MM.1S (cell line): ENCODE measurements at regions not wholly inside any gene's neighbourhood (a gene's known extent, or its start where the extent isn't known, plus 50 kb on each side); places are given as distances from the start of the nearest gene placed in this dataset.

Source experiments
- CTCF ChIP-seq: fragments of 300-600 bp; sonication (generic); IDR thresholded peaks from 2 replicates; pipeline ENCODE4 v1.5.1; 2016; ENCODE audit warnings: antibody characterized with exemption, low read length, mixed read lengths
- EZH2 ChIP-seq: fragments of 300-600 bp; sonication (generic); optimal IDR thresholded peaks from 2 replicates; pipeline ENCODE3; 2017; ENCODE audit warnings: low read depth, mild to moderate bottlenecking, antibody characterized with exemption, low read length, mixed read lengths
- EZH2phosphoT487 ChIP-seq: fragments of 300-600 bp; sonication (generic); IDR thresholded peaks from 2 replicates; pipeline ENCODE4 v1.6.1; 2018; ENCODE audit warnings: antibody characterized with exemption, low read length

DNA sequence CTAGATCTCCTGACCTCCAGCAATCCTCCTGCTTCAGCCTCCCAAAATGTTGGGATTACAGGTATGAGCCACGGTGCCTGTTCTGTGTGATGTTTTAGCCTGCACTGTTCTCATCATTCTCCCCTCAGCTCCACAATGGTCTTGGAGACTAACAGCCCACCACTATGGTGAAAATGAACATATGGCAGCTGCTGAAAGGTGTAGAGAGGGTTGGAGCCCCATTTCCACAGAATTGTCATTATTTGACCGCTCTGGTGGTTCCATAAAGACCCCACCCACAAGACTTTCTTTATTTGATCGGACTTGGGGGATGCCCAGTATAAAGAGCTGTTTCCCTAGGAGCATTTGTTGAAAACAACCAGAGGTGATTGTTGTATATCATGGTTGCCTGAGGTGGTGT is 67.9 kb upstream of the SEPTIN5 start:
- no peak for TF ChIP-seq CTCF
- no peak for TF ChIP-seq EZH2
- no peak for TF ChIP-seq EZH2phosphoT487
